ENCODE measurements at regions not wholly inside any gene's neighbourhood (a gene's known extent, or its start where the extent isn't known, plus 50 kb on each side); places are given as distances from the start of the nearest gene placed in this dataset.

GRCh38 chr13:64414381-64414780, 2815.8 kb downstream of the PCDH9 start:
- TF ChIP-seq CTCF (IDR thresholded peaks at IDR 0.05), result no peak
- no peak for TF ChIP-seq FOXJ3 (CRISPR knock-in tag; IDR thresholded peaks at IDR 0.05; ENCODE audit: borderline replicate concordance)
- no peak for TF ChIP-seq ZNF512 (CRISPR knock-in tag; IDR thresholded peaks at IDR 0.05; ENCODE audit: borderline replicate concordance)
- no peak for TF ChIP-seq ZNF232 (CRISPR knock-in tag; IDR thresholded peaks at IDR 0.05)
